Thyroid gland (tissue), 4 donors: ENCODE measurements at regions not wholly inside any gene's neighbourhood (a gene's known extent, or its start where the extent isn't known, plus 50 kb on each side); places are given as distances from the start of the nearest gene placed in this dataset.

Experiments
- DNase-seq, 2 donors: peaks; one replicate each; pipeline ENCODE4 v3.0.0-alpha.2; 2019
- H3K27ac ChIP-seq, 3 donors: fragments of 200-600 bp; sonication (generic); 1 replicate in 2 of 3; 2 replicates in 1 of 3; pipeline ENCODE4 v1.5.1; 2016 to 2019; ENCODE audit warnings: mild to moderate bottlenecking in 1 of 3, moderate library complexity in 1 of 3
- H3K27me3 ChIP-seq: fragments of 200-600 bp; sonication (generic); one replicate; pipeline ENCODE4 v1.5.1; 2019
- H3K36me3 ChIP-seq, 2 donors: fragments of 200-600 bp; sonication (generic); one replicate each; pipeline ENCODE4 v1.5.1; 2016 to 2019
- H3K4me1 ChIP-seq, 2 donors: fragments of 200-600 bp; sonication (generic); one replicate each; pipeline ENCODE4 v1.5.1; 2017 to 2019
- H3K4me3 ChIP-seq, 3 donors: fragments of 200-600 bp; sonication (generic); replicated peaks in 1 of 3; 1 replicate in 2 of 3; 2 replicates in 1 of 3; pipeline ENCODE4 v1.5.1; 2016; ENCODE audit warnings: mild to moderate bottlenecking in 1 of 3
- H3K9me3 ChIP-seq: fragments of 200-600 bp; sonication (generic); one replicate; pipeline ENCODE4 v1.5.1; 2017
- POLR2A ChIP-seq, 2 donors: fragments of 450-650 bp; IDR thresholded peaks; one replicate each; pipeline ENCODE4 v1.6.1; 2017; ENCODE audit warnings: antibody characterized with exemption in 2 of 2, mild to moderate bottlenecking in 2 of 2, moderate library complexity in 1 of 2
- WGBS, 2 donors: methylation state at CpG; one replicate each; pipeline ENCODE4 v1.1.5; 2017; 5-methylcytosine and 5-hydroxymethylcytosine counted together
- intact Hi-C: fragments of 100-400 bp; cut with DNase I; formaldehyde crosslinking; loops from one replicate; pipeline ENCODE4 v1.15.1; 2023
- TF ChIP-seq, protein P1 (sequence below), 6 experiments: fragments of 200-600 bp in 3 of 6; fragments of 450-650 bp in 3 of 6; sonication (generic) in 3 of 6; IDR thresholded peaks; one replicate each; pipeline ENCODE4 v1.5.1; 2016 to 2019; ENCODE audit warnings: antibody characterized with exemption in 6 of 6, mild to moderate bottlenecking in 2 of 6, inconsistent platforms in 1 of 6, moderate library complexity in 1 of 6

DNA sequence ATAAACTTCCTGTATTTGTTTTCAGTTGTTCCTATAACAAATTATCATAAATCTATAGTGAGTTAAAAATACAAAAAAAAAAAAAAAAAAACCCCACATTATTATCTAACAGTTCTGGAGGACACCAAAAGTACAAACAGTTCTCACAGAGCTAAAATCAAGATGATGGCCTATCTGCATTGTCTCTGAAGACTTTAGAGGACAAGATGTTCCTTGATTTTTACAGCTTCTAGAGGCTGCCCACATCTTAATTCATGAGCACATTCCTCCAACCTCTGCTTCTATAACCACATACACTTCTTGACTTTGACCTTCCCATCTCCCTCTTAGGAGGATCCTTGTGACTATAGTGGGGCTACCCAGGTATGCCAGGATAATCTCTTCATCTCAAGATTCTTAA is 806.1 kb downstream of the LTN1 start:
- H3K36me3 ChIP-seq: no peaks in the 10 kb centered on the region
- no peak overlapping the region for H3K27ac ChIP-seq
- DNase-seq: no peak
- TF ChIP-seq, protein P1, sequence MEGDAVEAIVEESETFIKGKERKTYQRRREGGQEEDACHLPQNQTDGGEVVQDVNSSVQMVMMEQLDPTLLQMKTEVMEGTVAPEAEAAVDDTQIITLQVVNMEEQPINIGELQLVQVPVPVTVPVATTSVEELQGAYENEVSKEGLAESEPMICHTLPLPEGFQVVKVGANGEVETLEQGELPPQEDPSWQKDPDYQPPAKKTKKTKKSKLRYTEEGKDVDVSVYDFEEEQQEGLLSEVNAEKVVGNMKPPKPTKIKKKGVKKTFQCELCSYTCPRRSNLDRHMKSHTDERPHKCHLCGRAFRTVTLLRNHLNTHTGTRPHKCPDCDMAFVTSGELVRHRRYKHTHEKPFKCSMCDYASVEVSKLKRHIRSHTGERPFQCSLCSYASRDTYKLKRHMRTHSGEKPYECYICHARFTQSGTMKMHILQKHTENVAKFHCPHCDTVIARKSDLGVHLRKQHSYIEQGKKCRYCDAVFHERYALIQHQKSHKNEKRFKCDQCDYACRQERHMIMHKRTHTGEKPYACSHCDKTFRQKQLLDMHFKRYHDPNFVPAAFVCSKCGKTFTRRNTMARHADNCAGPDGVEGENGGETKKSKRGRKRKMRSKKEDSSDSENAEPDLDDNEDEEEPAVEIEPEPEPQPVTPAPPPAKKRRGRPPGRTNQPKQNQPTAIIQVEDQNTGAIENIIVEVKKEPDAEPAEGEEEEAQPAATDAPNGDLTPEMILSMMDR (IDR thresholded peaks at IDR 0.05): no peak
- TF ChIP-seq POLR2A (IDR thresholded peaks at IDR 0.05): no peak
- no peaks in the 10 kb centered on the region for H3K9me3 ChIP-seq
- H3K4me1 ChIP-seq: no peaks in the 10 kb centered on the region
- H3K27me3 ChIP-seq: no peaks in the 10 kb centered on the region
- intact Hi-C loops: no loop called here
- H3K4me3 ChIP-seq: no peak overlapping the region

DNA sequence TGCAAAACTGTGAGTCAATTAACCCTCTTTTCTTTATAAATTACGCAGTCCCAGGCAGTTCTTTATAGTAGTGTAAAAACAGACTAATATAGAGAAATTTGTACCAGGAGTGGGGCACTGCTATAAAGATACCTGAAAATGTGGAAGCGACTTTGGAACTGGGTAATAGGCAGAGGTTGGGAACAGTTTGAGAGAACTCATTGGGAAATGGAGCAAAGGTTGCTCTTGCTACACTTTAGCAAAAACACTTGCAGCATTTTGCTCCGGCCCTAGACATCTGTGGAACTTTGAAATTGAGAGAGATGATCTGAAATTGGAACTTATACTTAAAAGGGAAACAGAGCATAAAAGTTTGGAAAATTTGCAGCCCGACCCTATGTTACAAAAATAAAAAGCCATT is 810.9 kb downstream of the LTN1 start:
- Histone ChIP-seq H3K4me1 (no peaks in the 10 kb centered on the region), H3K36me3 (no peaks in the 10 kb centered on the region), H3K27ac (no peak overlapping the region), H3K27me3 (no peaks in the 10 kb centered on the region), H3K4me3 (no peak overlapping the region), H3K9me3 (no peaks in the 10 kb centered on the region)
- no peak for TF ChIP-seq POLR2A (IDR thresholded peaks at IDR 0.05)
- TF ChIP-seq, protein P1 (IDR thresholded peaks at IDR 0.05): no peak
- intact Hi-C loops: no loop called here
- DNase-seq: no peak
- 87% methylated on average over 4 of the region's 4 CpGs for WGBS, 2 donors

DNA sequence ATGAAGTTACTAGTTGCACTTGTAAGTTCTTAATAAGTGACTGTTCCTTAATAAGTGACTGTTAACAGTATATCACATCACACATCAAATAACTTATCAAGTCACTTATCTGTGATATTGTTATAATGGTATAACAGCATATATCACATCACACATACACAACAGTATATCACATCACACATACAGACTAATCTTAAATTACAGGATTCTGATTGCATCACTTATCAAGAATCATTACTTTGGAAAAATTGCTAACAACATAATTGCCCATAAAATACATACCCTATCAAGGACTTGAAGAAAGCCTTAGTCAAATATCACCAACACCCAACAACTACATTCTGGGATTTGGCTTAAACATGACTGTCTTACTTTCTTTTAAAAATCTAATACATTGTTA is 813.5 kb downstream of the LTN1 start:
- no peaks in the 10 kb centered on the region for H3K36me3 ChIP-seq
- TF ChIP-seq, protein P1 (IDR thresholded peaks at IDR 0.05): no peak
- no peak for TF ChIP-seq POLR2A (IDR thresholded peaks at IDR 0.05)
- no peaks in the 10 kb centered on the region for H3K4me1 ChIP-seq
- no peak overlapping the region for H3K27ac ChIP-seq
- intact Hi-C loops: no loop called here
- no peaks in the 10 kb centered on the region for H3K27me3 ChIP-seq
- no peaks in the 10 kb centered on the region for H3K9me3 ChIP-seq
- H3K4me3 ChIP-seq: no peak overlapping the region
- no peak for DNase-seq

DNA sequence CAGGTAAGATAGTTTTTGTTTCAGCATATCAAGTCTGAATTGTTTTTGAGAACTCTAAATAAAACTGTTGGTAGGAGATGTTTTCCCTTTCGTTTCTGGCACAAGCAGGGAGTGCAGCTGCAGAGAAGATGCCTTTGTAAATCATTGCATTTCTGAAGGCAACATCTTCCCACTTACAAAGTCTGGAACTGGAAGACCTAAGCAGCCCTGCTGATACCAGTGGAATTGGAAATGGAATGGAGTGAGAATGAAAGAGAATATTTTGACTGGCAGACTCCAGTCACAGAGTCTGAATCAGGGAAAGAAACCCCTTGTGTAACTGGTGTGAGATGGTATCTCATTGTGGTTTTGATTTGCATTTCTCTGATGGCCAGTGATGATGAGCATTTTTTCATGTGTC is 815.6 kb downstream of the LTN1 start:
- H3K4me1 ChIP-seq: no peaks in the 10 kb centered on the region
- intact Hi-C loops: no loop called here
- DNase-seq: no peak
- H3K27me3 ChIP-seq: no peaks in the 10 kb centered on the region
- 76 to 79% methylated on average over 1 of the region's 1 CpG for WGBS, 2 donors
- TF ChIP-seq, protein P1 (IDR thresholded peaks at IDR 0.05): no peak
- TF ChIP-seq POLR2A (IDR thresholded peaks at IDR 0.05): no peak
- H3K27ac ChIP-seq: no peak overlapping the region
- no peak overlapping the region for H3K4me3 ChIP-seq
- no peaks in the 10 kb centered on the region for H3K9me3 ChIP-seq
- no peaks in the 10 kb centered on the region for H3K36me3 ChIP-seq

DNA sequence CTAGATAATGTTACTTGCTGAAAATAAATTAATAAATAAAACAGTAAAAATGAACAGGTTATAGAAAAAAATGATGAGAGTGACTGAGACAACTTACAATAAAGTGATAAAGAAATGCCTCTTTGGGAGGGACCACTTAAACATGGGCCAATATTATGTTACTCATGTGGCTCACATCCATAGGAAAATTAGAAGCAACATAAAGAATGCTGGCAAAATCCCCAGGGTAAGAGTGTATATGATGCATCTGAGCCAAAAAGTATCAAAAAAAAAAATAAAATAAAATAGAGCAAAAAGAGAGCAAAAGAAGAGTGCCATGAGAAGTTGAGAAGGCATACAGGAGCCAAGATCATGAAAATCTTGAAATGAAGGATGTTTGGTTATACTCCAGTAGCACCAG is 818.0 kb downstream of the LTN1 start:
- Histone ChIP-seq H3K4me1 (no peaks in the 10 kb centered on the region), H3K9me3 (no peaks in the 10 kb centered on the region), H3K27ac (no peak overlapping the region), H3K4me3 (no peak overlapping the region), H3K36me3 (no peaks in the 10 kb centered on the region), H3K27me3 (no peaks in the 10 kb centered on the region)
- intact Hi-C loops: no loop called here
- DNase-seq: no peak
- TF ChIP-seq POLR2A (IDR thresholded peaks at IDR 0.05): no peak
- TF ChIP-seq, protein P1 (IDR thresholded peaks at IDR 0.05): no peak
